B cell (primary cell): ENCODE measurements at regions not wholly inside any gene's neighbourhood (a gene's known extent, or its start where the extent isn't known, plus 50 kb on each side); places are given as distances from the start of the nearest gene placed in this dataset.

Experiments used
- CTCF ChIP-seq: fragments of 200-600 bp; IDR thresholded peaks from one replicate; pipeline ENCODE4 v1.8.0; 2022; ENCODE audit warnings: antibody characterized with exemption, mild to moderate bottlenecking
- EZH2 ChIP-seq: IDR thresholded peaks from 2 replicates; pipeline ENCODE4 v1.6.1; 2012; ENCODE audit warnings: borderline replicate concordance, low read depth, mild to moderate bottlenecking, moderate library complexity, low read length; ENCODE audit not compliant: insufficient read depth, poor library complexity, severe bottlenecking

DNA sequence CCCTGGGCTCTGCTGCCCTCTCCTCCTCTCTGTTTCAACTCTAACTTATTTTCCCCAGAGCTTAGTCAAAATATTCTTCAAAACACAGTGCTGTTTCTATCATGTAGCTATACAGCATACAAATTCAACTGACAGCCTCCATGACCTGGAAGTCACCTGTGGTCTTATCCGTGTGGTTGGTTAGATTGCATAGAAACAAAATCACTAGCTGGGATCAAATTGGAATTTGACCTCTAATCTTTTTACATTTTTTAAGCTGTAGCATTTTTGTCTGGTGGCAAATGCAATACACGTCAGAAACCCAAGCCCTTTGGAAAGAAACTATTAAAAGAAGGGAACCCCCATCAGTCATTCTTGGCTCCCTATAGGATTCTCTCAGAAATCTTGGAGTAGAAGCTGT is 57.3 kb downstream of the ABCC12 start:
- no peak for TF ChIP-seq CTCF
- no peak for TF ChIP-seq EZH2
